ENCODE measurements at regions not wholly inside any gene's neighbourhood (a gene's known extent, or its start where the extent isn't known, plus 50 kb on each side); places are given as distances from the start of the nearest gene placed in this dataset.

GRCh38 chr9:126023962-126024361 is 276.8 kb downstream of the PBX3 start:
- Histone ChIP-seq H3K9me3 (ENCODE audit: control insufficient read depth in 4 of 4, low read length in 3 of 4) (no peaks in the 10 kb centered on the region), H3K27ac (ENCODE audit: low read depth in 1 of 2, low read length in 2 of 2) (no peak overlapping the region), H3K9ac (ENCODE audit: low read depth in 1 of 2, low read length in 2 of 2) (no peak overlapping the region), H3K27me3 (ENCODE audit: control insufficient read depth in 4 of 4, insufficient read depth in 4 of 4, low read length in 3 of 4) (no peaks in the 10 kb centered on the region), H3K4me1 (ENCODE audit: control insufficient read depth in 4 of 4, insufficient read depth in 4 of 4, low read length in 3 of 4) (peaks cover 0 to 9% (median 6%) of the 10 kb centered on the region in 4 donors), H3K4me3 (ENCODE audit: low read depth in 1 of 3, low read length in 3 of 3) (no peak overlapping the region), H3K36me3 (ENCODE audit: control insufficient read depth in 4 of 4, insufficient read depth in 3 of 4, low read depth in 1 of 4, low read length in 3 of 4) (no peaks in the 10 kb centered on the region)
- TF ChIP-seq HNF4G (IDR thresholded peaks at IDR 0.05) (no peak), RXRA (IDR thresholded peaks at IDR 0.05) (no peak), SP1 (IDR thresholded peaks at IDR 0.05) (no peak), ATF3 (IDR thresholded peaks at IDR 0.05) (no peak), EGR1 (IDR thresholded peaks at IDR 0.05; ENCODE audit: low read depth in 2 of 2) (no peak), CTCF (IDR thresholded peaks at IDR 0.05; ENCODE audit: low read depth, low read length, missing input control) (no peak), ZBTB33 (IDR thresholded peaks at IDR 0.05) (no peak), HNF4A (conservative IDR thresholded peaks at IDR 0.05) (no peak), JUND (IDR thresholded peaks at IDR 0.05) (no peak), FOXA2 (IDR thresholded peaks at IDR 0.05) (no peak), NR2F2 (IDR thresholded peaks at IDR 0.05) (no peak), FOXA1 (IDR thresholded peaks at IDR 0.05) (no peak), YY1 (IDR thresholded peaks at IDR 0.05) (no peak)
- WGBS, result 92% methylated on average over 15 of the region's 15 CpGs
- no peak for DNase-seq (ENCODE audit: low spot score)

- no peaks in the 10 kb centered on the region for H3K9me3 ChIP-seq (ENCODE audit: control insufficient read depth in 4 of 4, low read length in 3 of 4)
- no peak overlapping the region for H3K9ac ChIP-seq (ENCODE audit: low read depth in 1 of 2, low read length in 2 of 2)
- no peak overlapping the region for H3K4me3 ChIP-seq (ENCODE audit: low read depth in 1 of 3, low read length in 3 of 3)
- peaks cover 0 to 9% (median 6%) of the 10 kb centered on the region in 4 donors for H3K4me1 ChIP-seq (ENCODE audit: control insufficient read depth in 4 of 4, insufficient read depth in 4 of 4, low read length in 3 of 4)
- H3K36me3 ChIP-seq (ENCODE audit: control insufficient read depth in 4 of 4, insufficient read depth in 3 of 4, low read depth in 1 of 4, low read length in 3 of 4), result no peaks in the 10 kb centered on the region
- no peaks in the 10 kb centered on the region for H3K27me3 ChIP-seq (ENCODE audit: control insufficient read depth in 4 of 4, insufficient read depth in 4 of 4, low read length in 3 of 4)
- no peak overlapping the region for H3K27ac ChIP-seq (ENCODE audit: low read depth in 1 of 2, low read length in 2 of 2)
- TF ChIP-seq HNF4G (IDR thresholded peaks at IDR 0.05), result no peak
- no peak for TF ChIP-seq JUND (IDR thresholded peaks at IDR 0.05)
- TF ChIP-seq FOXA1 (IDR thresholded peaks at IDR 0.05), result no peak
- no peak for TF ChIP-seq REST (IDR thresholded peaks at IDR 0.05)
- no peak for TF ChIP-seq RXRA (IDR thresholded peaks at IDR 0.05)
- no peak for TF ChIP-seq EGR1 (IDR thresholded peaks at IDR 0.05; ENCODE audit: low read depth in 2 of 2)
- no peak for TF ChIP-seq ZBTB33 (IDR thresholded peaks at IDR 0.05)
- TF ChIP-seq HNF4A (conservative IDR thresholded peaks at IDR 0.05), result no peak
- TF ChIP-seq GABPA (IDR thresholded peaks at IDR 0.05 in 1 of 2, conservative IDR thresholded peaks at IDR 0.05 in 1 of 2), result no peak
- no peak for TF ChIP-seq MAX (IDR thresholded peaks at IDR 0.05)
- TF ChIP-seq SP1 (IDR thresholded peaks at IDR 0.05), result no peak
- TF ChIP-seq CTCF (IDR thresholded peaks at IDR 0.05; ENCODE audit: low read depth, low read length, missing input control), result no peak
- no peak for TF ChIP-seq ATF3 (IDR thresholded peaks at IDR 0.05)
- no peak for TF ChIP-seq YY1 (IDR thresholded peaks at IDR 0.05)
- no peak for TF ChIP-seq NR2F2 (IDR thresholded peaks at IDR 0.05)
- no peak for TF ChIP-seq FOXA2 (IDR thresholded peaks at IDR 0.05)
- no peak for TF ChIP-seq RAD21 (IDR thresholded peaks at IDR 0.05)
- no peak for TF ChIP-seq TAF1 (conservative IDR thresholded peaks at IDR 0.05)
- DNase-seq (ENCODE audit: low spot score), result no peak
- 83% methylated on average over 13 of the region's 13 CpGs for WGBS
Observed at GRCh38 chr9:126024581-126025230, 277.5 kb downstream of the PBX3 start.
